Stomach smooth muscle (tissue), 2 donors: ENCODE measurements at regions not wholly inside any gene's neighbourhood (a gene's known extent, or its start where the extent isn't known, plus 50 kb on each side); places are given as distances from the start of the nearest gene placed in this dataset.
A peak's percentile ranks its signal among the peaks of the same experiment; 100 is the strongest.

Experiments used
- H3K27ac ChIP-seq: one replicate; pipeline ENCODE4 v1.7.0; 2013; ENCODE audit warnings: mild to moderate bottlenecking, low read length, inconsistent platforms
- H3K27me3 ChIP-seq, 2 donors: one replicate each; pipeline ENCODE4 v1.7.0; 2013; ENCODE audit warnings: low read length in 2 of 2; ENCODE audit not compliant: insufficient read depth in 2 of 2, control insufficient read depth in 1 of 2
- H3K36me3 ChIP-seq, 2 donors: one replicate each; pipeline ENCODE4 v1.7.0; 2013; ENCODE audit warnings: low read length in 2 of 2; ENCODE audit not compliant: control insufficient read depth in 2 of 2, insufficient read depth in 2 of 2
- H3K4me1 ChIP-seq: one replicate; pipeline ENCODE4 v1.7.0; 2013; ENCODE audit warnings: low read length; ENCODE audit not compliant: control insufficient read depth, insufficient read depth
- H3K4me3 ChIP-seq, 2 donors: one replicate each; pipeline ENCODE4 v1.7.0; 2013; ENCODE audit warnings: low read length in 2 of 2
- H3K9ac ChIP-seq, 2 donors: one replicate each; pipeline ENCODE4 v1.7.0; 2013; ENCODE audit warnings: low read length in 2 of 2, mild to moderate bottlenecking in 1 of 2
- H3K9me3 ChIP-seq, 2 donors: one replicate each; pipeline ENCODE4 v1.7.0; 2013; ENCODE audit warnings: low read length in 2 of 2; ENCODE audit not compliant: control insufficient read depth in 2 of 2
- donor health status: healthy.
- donor health status: Pancreatic carcinoma.

- Histone ChIP-seq H3K27ac (no peak overlapping the region), H3K9me3 (peaks cover 0 to 2% of the 10 kb centered on the region in 2 donors), H3K9ac (no peak overlapping the region), H3K4me3 (no peak overlapping the region), H3K36me3 (no peaks in the 10 kb centered on the region), H3K27me3 (no peaks in the 10 kb centered on the region), H3K4me1 (no peaks in the 10 kb centered on the region)
These were observed 287.4 kb upstream of the FOXK1 start for GRCh38 chr7:4394736-4395135.

GRCh38 chr7:4399121-4399520, 283.0 kb upstream of the FOXK1 start:
- H3K9ac ChIP-seq: no peak overlapping the region
- no peak overlapping the region for H3K27ac ChIP-seq
- H3K9me3 ChIP-seq: peaks cover 0 to 2% of the 10 kb centered on the region in 2 donors
- no peaks in the 10 kb centered on the region for H3K4me1 ChIP-seq
- no peak overlapping the region for H3K4me3 ChIP-seq
- no peaks in the 10 kb centered on the region for H3K36me3 ChIP-seq
- H3K27me3 ChIP-seq: no peaks in the 10 kb centered on the region

DNA sequence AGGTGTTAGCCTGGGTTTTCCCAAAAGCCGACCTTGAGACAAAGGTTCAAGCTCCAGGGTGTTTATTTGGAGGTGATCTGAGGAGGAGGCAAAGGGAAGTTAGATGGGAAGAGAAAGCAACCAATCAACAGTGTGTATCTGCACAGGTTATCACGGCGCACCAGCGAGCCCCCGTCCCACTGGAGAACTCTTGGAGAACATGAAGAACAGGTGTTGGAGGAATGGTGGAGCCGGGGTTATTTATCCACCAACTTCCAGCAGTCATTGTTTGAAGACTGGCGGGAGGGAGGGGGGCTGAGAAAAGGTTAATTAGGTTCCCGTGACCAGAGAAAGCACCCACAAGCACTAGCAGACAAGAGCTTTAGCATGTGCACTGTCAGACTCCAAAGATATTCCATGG, 282.5 kb upstream of the FOXK1 start:
- Histone ChIP-seq H3K9me3 (peaks cover 0 to 2% of the 10 kb centered on the region in 2 donors), H3K36me3 (no peaks in the 10 kb centered on the region), H3K27ac (no peak overlapping the region), H3K4me3 (no peak overlapping the region), H3K4me1 (no peaks in the 10 kb centered on the region), H3K9ac (no peak overlapping the region), H3K27me3 (no peaks in the 10 kb centered on the region)

DNA sequence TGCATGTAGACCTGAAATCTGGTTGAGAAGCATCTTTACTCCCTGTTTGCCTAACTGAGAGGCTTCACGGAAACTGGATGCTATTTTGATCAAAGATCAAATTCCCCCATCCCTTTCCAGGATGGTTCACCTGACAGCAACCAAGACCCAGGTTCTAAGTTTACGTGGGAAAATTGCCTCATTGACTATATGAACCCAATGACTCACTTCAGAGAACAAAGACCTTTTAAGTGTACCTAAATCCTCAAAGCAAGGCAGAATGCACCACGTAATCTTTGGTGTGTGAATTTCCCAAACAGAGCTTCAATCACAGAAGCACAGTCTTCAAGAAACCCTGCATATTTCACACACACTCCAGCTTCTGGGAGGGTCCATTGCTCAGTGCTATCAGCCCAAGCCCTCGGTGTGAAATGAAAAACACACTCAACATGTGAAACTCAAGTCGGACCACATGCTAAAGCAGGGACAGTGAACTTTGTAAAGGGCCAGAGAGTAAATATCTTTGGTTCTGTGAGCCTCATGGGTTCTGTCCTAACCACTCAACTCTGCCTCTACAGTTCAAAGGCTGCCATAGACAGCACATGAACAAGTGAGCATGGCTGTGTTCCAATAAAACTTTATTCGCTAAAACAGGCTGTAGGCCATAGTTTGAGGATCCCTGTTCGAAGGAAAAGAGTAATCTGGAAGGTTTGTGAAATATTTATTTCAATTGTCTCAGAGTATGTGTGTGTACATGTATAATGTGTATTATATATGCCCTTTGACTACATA, 275.6 kb upstream of the FOXK1 start:
- H3K27me3 ChIP-seq: no peaks in the 10 kb centered on the region
- H3K9ac ChIP-seq: no peak overlapping the region
- no peak overlapping the region for H3K27ac ChIP-seq
- no peaks in the 10 kb centered on the region for H3K4me1 ChIP-seq
- no peak overlapping the region for H3K4me3 ChIP-seq
- H3K9me3 ChIP-seq: peaks cover 0 to 4% of the 10 kb centered on the region in 2 donors
- H3K36me3 ChIP-seq: no peaks in the 10 kb centered on the region

- Histone ChIP-seq H3K4me3 (no peak overlapping the region), H3K27ac (no peak overlapping the region), H3K27me3 (no peaks in the 10 kb centered on the region), H3K9me3 (peaks cover 0 to 11% of the 10 kb centered on the region in 2 donors), H3K9ac (no peak overlapping the region), H3K36me3 (no peaks in the 10 kb centered on the region), H3K4me1 (no peaks in the 10 kb centered on the region)
These were observed 272.1 kb upstream of the FOXK1 start for GRCh38 chr7:4409946-4410345.

GRCh38 chr7:4416396-4417056, 265.6 kb upstream of the FOXK1 start:
- Histone ChIP-seq H3K4me1 (no peaks in the 10 kb centered on the region), H3K27ac (no peak overlapping the region), H3K9me3 (peaks cover 0 to 10% of the 10 kb centered on the region in 2 donors), H3K9ac (no peak overlapping the region), H3K27me3 (no peaks in the 10 kb centered on the region), H3K36me3 (no peaks in the 10 kb centered on the region), H3K4me3 (peak overlapping the region; percentile 67 to 69)

DNA sequence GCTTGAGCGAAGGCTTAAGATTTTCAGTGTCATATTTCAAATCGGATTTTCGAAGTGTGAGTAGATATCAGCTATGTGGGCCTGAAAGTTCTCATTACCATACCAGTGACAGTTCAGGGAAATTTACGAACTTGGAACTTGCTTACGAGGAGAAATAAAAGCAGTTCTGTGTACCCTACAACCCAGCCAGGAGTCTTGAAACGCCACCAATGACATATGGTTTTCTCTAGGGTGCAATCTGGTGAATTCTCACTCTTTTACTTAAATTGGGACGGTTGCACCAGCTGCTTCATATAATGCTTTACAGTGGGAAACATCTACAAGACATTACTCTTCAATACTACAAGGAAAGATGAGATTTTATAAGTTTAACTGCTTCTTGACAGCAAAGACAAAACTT, 253.6 kb upstream of the FOXK1 start:
- Histone ChIP-seq H3K36me3 (no peaks in the 10 kb centered on the region), H3K27ac (no peak overlapping the region), H3K9me3 (peaks cover 4 to 6% of the 10 kb centered on the region in 2 donors), H3K4me3 (no peak overlapping the region), H3K9ac (no peak overlapping the region), H3K4me1 (no peaks in the 10 kb centered on the region), H3K27me3 (no peaks in the 10 kb centered on the region)

GRCh38 chr7:4430227-4430626, 251.9 kb upstream of the FOXK1 start:
- Histone ChIP-seq H3K9ac (no peak overlapping the region), H3K36me3 (no peaks in the 10 kb centered on the region), H3K4me3 (no peak overlapping the region), H3K27ac (no peak overlapping the region), H3K4me1 (no peaks in the 10 kb centered on the region), H3K9me3 (peaks cover 4 to 6% of the 10 kb centered on the region in 2 donors), H3K27me3 (peaks cover 0 to 4% of the 10 kb centered on the region in 2 donors)

DNA sequence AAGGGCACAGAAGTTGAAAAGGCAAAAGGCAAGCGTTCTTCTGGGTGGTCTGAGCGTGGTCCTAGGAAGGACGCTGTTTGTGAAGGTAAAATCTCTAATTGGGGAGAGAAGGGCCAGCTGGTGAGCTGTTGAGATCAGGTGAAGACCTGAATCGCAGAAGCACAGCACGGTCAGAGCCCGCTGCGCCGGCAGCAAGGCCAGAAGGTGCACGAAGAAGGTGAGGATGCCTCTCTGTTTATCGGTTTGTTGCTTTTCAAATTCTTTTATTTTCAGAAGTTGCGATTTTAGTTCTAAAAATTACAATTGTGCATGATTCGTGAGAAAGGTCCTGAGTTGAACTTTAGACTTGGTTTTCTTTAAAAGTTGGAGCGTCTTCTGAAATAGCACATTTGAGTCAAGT, 247.8 kb upstream of the FOXK1 start:
- no peaks in the 10 kb centered on the region for H3K4me1 ChIP-seq
- H3K36me3 ChIP-seq: no peaks in the 10 kb centered on the region
- no peak overlapping the region for H3K27ac ChIP-seq
- no peak overlapping the region for H3K4me3 ChIP-seq
- H3K9me3 ChIP-seq: peaks cover 4 to 6% of the 10 kb centered on the region in 2 donors
- peaks cover 2 to 4% of the 10 kb centered on the region in 2 donors for H3K27me3 ChIP-seq
- no peak overlapping the region for H3K9ac ChIP-seq

DNA sequence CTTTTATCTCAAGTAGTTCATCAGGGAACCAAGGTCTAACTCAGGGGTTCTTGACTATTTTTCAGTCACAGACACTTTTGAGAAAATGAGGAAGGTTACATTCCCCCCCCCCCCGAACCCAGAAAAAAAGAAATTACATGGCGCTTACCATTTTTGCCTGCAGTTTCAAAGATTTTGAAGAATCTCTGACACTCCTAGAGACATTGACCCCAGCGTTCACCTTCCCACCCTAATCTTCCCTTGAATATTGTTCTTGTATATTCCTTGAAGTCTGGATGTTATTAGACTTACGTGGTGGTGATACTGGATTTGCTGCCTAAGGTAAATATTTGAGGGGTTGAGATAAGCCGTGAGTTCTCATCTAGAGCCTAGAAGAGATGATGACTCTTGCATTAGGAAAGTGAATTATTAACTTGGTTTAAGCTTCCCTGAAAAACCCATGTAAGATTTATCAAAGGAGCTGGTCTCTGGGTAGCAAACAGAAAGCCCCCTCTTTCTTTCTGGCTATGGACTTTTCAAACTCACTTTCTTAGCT, 245.7 kb upstream of the FOXK1 start:
- H3K4me3 ChIP-seq: no peak overlapping the region
- peaks cover 2 to 4% of the 10 kb centered on the region in 2 donors for H3K27me3 ChIP-seq
- H3K9me3 ChIP-seq: no peaks in the 10 kb centered on the region
- no peak overlapping the region for H3K27ac ChIP-seq
- H3K9ac ChIP-seq: no peak overlapping the region
- no peaks in the 10 kb centered on the region for H3K4me1 ChIP-seq
- no peaks in the 10 kb centered on the region for H3K36me3 ChIP-seq

- Histone ChIP-seq H3K27me3 (peaks cover 2 to 4% of the 10 kb centered on the region in 2 donors), H3K4me3 (no peak overlapping the region), H3K4me1 (no peaks in the 10 kb centered on the region), H3K36me3 (no peaks in the 10 kb centered on the region), H3K9me3 (no peaks in the 10 kb centered on the region), H3K9ac (no peak overlapping the region), H3K27ac (no peak overlapping the region)
These were observed 245.2 kb upstream of the FOXK1 start for GRCh38 chr7:4436936-4437335.
